Tibial nerve (tissue), 4 donors: ENCODE measurements at regions not wholly inside any gene's neighbourhood (a gene's known extent, or its start where the extent isn't known, plus 50 kb on each side); places are given as distances from the start of the nearest gene placed in this dataset.

ENCODE experiments used
- EP300 ChIP-seq, 2 donors: sonication (generic); formaldehyde crosslinking; IDR thresholded peaks; one replicate each; pipeline ENCODE4 v1.6.1; 2017; ENCODE audit warnings: antibody characterized with exemption in 2 of 2, mild to moderate bottlenecking in 1 of 2
- TF ChIP-seq, protein P1 (sequence below), 5 experiments: fragments of 200-600 bp in 3 of 5; fragments of 450-650 bp in 2 of 5; sonication (generic) in 3 of 5; IDR thresholded peaks; one replicate each; pipeline ENCODE4 v1.5.1; 2016 to 2019; ENCODE audit warnings: antibody characterized with exemption in 5 of 5, mild to moderate bottlenecking in 3 of 5, moderate library complexity in 2 of 5

DNA sequence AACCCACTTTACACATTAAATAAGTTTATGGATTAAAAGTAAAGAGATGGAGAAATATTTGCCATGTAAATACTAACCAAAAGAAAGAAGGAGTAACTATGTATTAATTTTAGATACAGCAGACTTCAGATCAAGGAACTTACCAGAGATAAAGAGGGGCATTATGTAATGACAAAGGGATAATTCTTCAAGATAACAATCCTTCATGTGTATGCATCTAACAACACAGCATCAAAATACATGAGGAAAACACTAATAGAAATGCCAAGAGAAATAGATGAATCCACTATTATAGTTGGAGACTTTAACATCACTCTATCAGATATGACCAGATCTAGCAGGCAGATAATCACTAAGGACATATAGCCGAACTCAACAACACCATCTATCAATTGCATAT lies 149.8 kb upstream of the ANKRD55 start:
- no peak for TF ChIP-seq EP300 (IDR thresholded peaks at IDR 0.05)
- TF ChIP-seq, protein P1, sequence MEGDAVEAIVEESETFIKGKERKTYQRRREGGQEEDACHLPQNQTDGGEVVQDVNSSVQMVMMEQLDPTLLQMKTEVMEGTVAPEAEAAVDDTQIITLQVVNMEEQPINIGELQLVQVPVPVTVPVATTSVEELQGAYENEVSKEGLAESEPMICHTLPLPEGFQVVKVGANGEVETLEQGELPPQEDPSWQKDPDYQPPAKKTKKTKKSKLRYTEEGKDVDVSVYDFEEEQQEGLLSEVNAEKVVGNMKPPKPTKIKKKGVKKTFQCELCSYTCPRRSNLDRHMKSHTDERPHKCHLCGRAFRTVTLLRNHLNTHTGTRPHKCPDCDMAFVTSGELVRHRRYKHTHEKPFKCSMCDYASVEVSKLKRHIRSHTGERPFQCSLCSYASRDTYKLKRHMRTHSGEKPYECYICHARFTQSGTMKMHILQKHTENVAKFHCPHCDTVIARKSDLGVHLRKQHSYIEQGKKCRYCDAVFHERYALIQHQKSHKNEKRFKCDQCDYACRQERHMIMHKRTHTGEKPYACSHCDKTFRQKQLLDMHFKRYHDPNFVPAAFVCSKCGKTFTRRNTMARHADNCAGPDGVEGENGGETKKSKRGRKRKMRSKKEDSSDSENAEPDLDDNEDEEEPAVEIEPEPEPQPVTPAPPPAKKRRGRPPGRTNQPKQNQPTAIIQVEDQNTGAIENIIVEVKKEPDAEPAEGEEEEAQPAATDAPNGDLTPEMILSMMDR (IDR thresholded peaks at IDR 0.05), result no peak
